ENCODE measurements at regions not wholly inside any gene's neighbourhood (a gene's known extent, or its start where the extent isn't known, plus 50 kb on each side); places are given as distances from the start of the nearest gene placed in this dataset.

GRCh38 chr16:35744084-35744483 lies 2284.7 kb downstream of the TP53TG3F start:
- DNase-seq (ENCODE audit: low read depth, low spot score) = no peak
- H3K36me3 ChIP-seq (ENCODE audit: control insufficient read depth in 1 of 2, insufficient read depth in 2 of 2, low read length in 2 of 2) = no peaks in the 10 kb centered on the region
- no peak overlapping the region for H3K27ac ChIP-seq (ENCODE audit: low read depth, low read length)
- H3K4me1 ChIP-seq (ENCODE audit: control insufficient read depth in 1 of 2, insufficient read depth in 2 of 2, low read length in 2 of 2) = peaks cover 2 to 23% of the 10 kb centered on the region in 2 experiments; a peak in 2 of 4 replicates
- no TSS peak for BruUV-seq (replicated peaks)
- no peaks in the 10 kb centered on the region for H3K9me3 ChIP-seq (ENCODE audit: control insufficient read depth in 1 of 2, insufficient read depth in 1 of 2, low read depth in 1 of 2, low read length in 2 of 2)
- TF ChIP-seq SP1 (IDR thresholded peaks at IDR 0.05; ENCODE audit: low read depth) (peak; percentile 1; the same call in 1 of the 2 replicates), CTCF (IDR thresholded peaks at IDR 0.05 in 2 of 3, conservative IDR thresholded peaks at IDR 0.05 in 1 of 3; ENCODE audit: borderline replicate concordance in 1 of 3, insufficient read depth in 1 of 3, low read depth in 2 of 3, low read length in 2 of 3) (no peak)
- peak; percentile 32; the same call in 1 of the 2 replicates for ATAC-seq
- RAD21 ChIA-PET (ENCODE audit: low non-redundant PET in 1 of 2, low total read pairs in 2 of 2, uncharacterized antibody in 2 of 2, unreplicated experiment in 2 of 2) = no interaction called here
- H2AFZ ChIP-seq (ENCODE audit: low read depth, low read length, poor library complexity, severe bottlenecking) = no peak overlapping the region
- intact Hi-C loops (cut with micrococcal nuclease) = no loop called here
- H4K20me1 ChIP-seq (ENCODE audit: insufficient read depth) = no peaks in the 10 kb centered on the region
- peak overlapping the region; percentile 62 for H3K4me2 ChIP-seq (ENCODE audit: low read length)
- H3K79me2 ChIP-seq (ENCODE audit: insufficient read depth, low read length) = no peaks in the 10 kb centered on the region
- CTCF ChIA-PET = no interaction called here
- H3K4me3 ChIP-seq (replicated peaks in 1 of 2; ENCODE audit: low read depth in 1 of 2, low read length in 2 of 2) = no peak overlapping the region
- no peaks in the 10 kb centered on the region for H3K27me3 ChIP-seq (ENCODE audit: insufficient read depth, low read length)
- no peaks in the 10 kb centered on the region for H3K9me2 ChIP-seq (ENCODE audit: insufficient read depth)
- no peak overlapping the region for H3K9ac ChIP-seq (ENCODE audit: low read length)
- POLR2A ChIA-PET = no interaction called here

- RAD21 ChIA-PET (ENCODE audit: low non-redundant PET in 1 of 2, low total read pairs in 2 of 2, uncharacterized antibody in 2 of 2, unreplicated experiment in 2 of 2) = no interaction called here
- Histone ChIP-seq H3K4me2 (ENCODE audit: low read length) (peak overlapping the region; percentile 62), H3K27me3 (ENCODE audit: insufficient read depth, low read length) (no peaks in the 10 kb centered on the region), H3K9ac (ENCODE audit: low read length) (no peak overlapping the region; the same call in 1 of the 2 replicates), H2AFZ (ENCODE audit: low read depth, low read length, poor library complexity, severe bottlenecking) (no peak overlapping the region), H3K4me3 (replicated peaks in 1 of 2; ENCODE audit: low read depth in 1 of 2, low read length in 2 of 2) (peak overlapping the region in 1 of 2 experiments; percentile 21; a peak in 2 of 4 replicates), H4K20me1 (ENCODE audit: insufficient read depth) (no peaks in the 10 kb centered on the region), H3K27ac (ENCODE audit: low read depth, low read length) (peak overlapping the region; percentile 52), H3K9me3 (ENCODE audit: control insufficient read depth in 1 of 2, insufficient read depth in 1 of 2, low read depth in 1 of 2, low read length in 2 of 2) (no peaks in the 10 kb centered on the region), H3K9me2 (ENCODE audit: insufficient read depth) (no peaks in the 10 kb centered on the region), H3K4me1 (ENCODE audit: control insufficient read depth in 1 of 2, insufficient read depth in 2 of 2, low read length in 2 of 2) (peaks cover 2 to 23% of the 10 kb centered on the region in 2 experiments; a peak in 2 of 4 replicates), H3K79me2 (ENCODE audit: insufficient read depth, low read length) (no peaks in the 10 kb centered on the region), H3K36me3 (ENCODE audit: control insufficient read depth in 1 of 2, insufficient read depth in 2 of 2, low read length in 2 of 2) (no peaks in the 10 kb centered on the region)
- TF ChIP-seq CBX3 (IDR thresholded peaks at IDR 0.05; ENCODE audit: low read depth) (0 out of 2 replicates have a peak, but pooled peaks have one; percentile 36), ZFX (IDR thresholded peaks at IDR 0.05) (no peak), JUND (IDR thresholded peaks at IDR 0.05) (peak; percentile 64), SP1 (IDR thresholded peaks at IDR 0.05; ENCODE audit: low read depth) (peak; percentile 28; the same call in 1 of the 2 replicates), FOSL1 (IDR thresholded peaks at IDR 0.05; ENCODE audit: low read depth) (peak; percentile 62; the same call in 1 of the 2 replicates), SIN3A (IDR thresholded peaks at IDR 0.05; ENCODE audit: low read depth) (0 out of 2 replicates have a peak, but pooled peaks have one; percentile 13), TCF7L2 (IDR thresholded peaks at IDR 0.05; ENCODE audit: borderline replicate concordance, extremely low read depth, insufficient read depth, insufficient read length) (no peak)
- POLR2A ChIA-PET = no interaction called here
- intact Hi-C loops (cut with micrococcal nuclease) = no loop called here
- CTCF ChIA-PET = no interaction called here
- no TSS peak for BruUV-seq (replicated peaks)
- ATAC-seq (peak; percentile 77), DNase-seq (ENCODE audit: low read depth, low spot score) (peak; percentile 34)
Measured at GRCh38 chr16:35744726-35745125, 2285.3 kb downstream of the TP53TG3F start.

All from HCT116 (cell line).